NCI-H2171 (cell line): ENCODE measurements at regions not wholly inside any gene's neighbourhood (a gene's known extent, or its start where the extent isn't known, plus 50 kb on each side); places are given as distances from the start of the nearest gene placed in this dataset.
A peak's percentile ranks its signal among the peaks of the same experiment; 100 is the strongest.
"Not testable (repeated sequence)": the region's sequence is repeated elsewhere in the genome, so short reads cannot be mapped to it uniquely, and the experiment has no call there.

Source experiments
- DNase-seq: peaks from one replicate; lab custom pipeline; 2025; lab: John Stamatoyannopoulos, UW

GRCh38 chr20:50328996-50329898, 138.6 kb downstream of the CEBPB start:
- no peak for DNase-seq

GRCh38 chr20:50329981-50330503, 139.4 kb downstream of the CEBPB start:
- DNase-seq, result no peak

GRCh38 chr20:50330504-50331313, 140.1 kb downstream of the CEBPB start:
- DNase-seq, result no peak

- no peak for DNase-seq
Observed at GRCh38 chr20:50331469-50332363, 141.1 kb downstream of the CEBPB start.

GRCh38 chr20:50332491-50332980, 141.9 kb downstream of the CEBPB start:
- DNase-seq, result no peak

GRCh38 chr20:50333131-50333670, 142.6 kb downstream of the CEBPB start:
- DNase-seq, result no peak

GRCh38 chr20:50333812-50334211, 143.2 kb downstream of the CEBPB start:
- DNase-seq, result no peak

- DNase-seq, result not testable (repeated sequence)
Observed at GRCh38 chr20:50334512-50334911, 143.9 kb downstream of the CEBPB start.

- DNase-seq, result peak; percentile 97
Observed at GRCh38 chr20:50335105-50335504, 144.5 kb downstream of the CEBPB start.

GRCh38 chr20:50335866-50336265, 145.2 kb downstream of the CEBPB start:
- DNase-seq, result no peak

- no peak for DNase-seq
Observed at GRCh38 chr20:50336661-50337060, 146.0 kb downstream of the CEBPB start.

- DNase-seq, result no peak
Observed at GRCh38 chr20:50337521-50338466, 147.2 kb downstream of the CEBPB start.

- no peak for DNase-seq
Observed at GRCh38 chr20:50338479-50339391, 148.1 kb downstream of the CEBPB start.

- no peak for DNase-seq
Observed at GRCh38 chr20:50339466-50339901, 148.9 kb downstream of the CEBPB start.

- no peak for DNase-seq
Observed at GRCh38 chr20:50340541-50340940, 149.9 kb downstream of the CEBPB start.

- DNase-seq, result no peak
Observed at GRCh38 chr20:50341050-50341449, 150.4 kb downstream of the CEBPB start.

GRCh38 chr20:50341880-50342637, 151.4 kb downstream of the CEBPB start:
- peak; percentile 39 for DNase-seq

- DNase-seq, result no peak
Observed at GRCh38 chr20:50342638-50343102, 152.0 kb downstream of the CEBPB start.
